Glutamatergic neuron (in vitro differentiated cells): ENCODE measurements at regions not wholly inside any gene's neighbourhood (a gene's known extent, or its start where the extent isn't known, plus 50 kb on each side); places are given as distances from the start of the nearest gene placed in this dataset.

Experiments
- DNase-seq: peaks from one replicate; pipeline ENCODE4 v3.0.0; 2022
- H3K27ac Mint-ChIP-seq: one replicate; pipeline ENCODE4 v1.8.0; 2020; ENCODE audit warnings: mild to moderate bottlenecking, mixed read lengths, inconsistent platforms; ENCODE audit not compliant: unreplicated experiment
- H3K27me3 Mint-ChIP-seq: one replicate; pipeline ENCODE4 v1.8.0; 2020; ENCODE audit warnings: mild to moderate bottlenecking, moderate library complexity, mixed read lengths, inconsistent platforms; ENCODE audit not compliant: unreplicated experiment
- H3K36me3 Mint-ChIP-seq: one replicate; pipeline ENCODE4 v1.8.0; 2020; ENCODE audit warnings: mild to moderate bottlenecking, mixed read lengths, inconsistent platforms; ENCODE audit not compliant: unreplicated experiment
- H3K4me1 Mint-ChIP-seq: one replicate; pipeline ENCODE4 v1.8.0; 2020; ENCODE audit warnings: mild to moderate bottlenecking, low read depth, mixed read lengths, inconsistent platforms; ENCODE audit not compliant: unreplicated experiment
- H3K4me3 Mint-ChIP-seq: one replicate; pipeline ENCODE4 v1.8.0; 2020; ENCODE audit warnings: mild to moderate bottlenecking, mixed read lengths, inconsistent platforms; ENCODE audit not compliant: unreplicated experiment
- H3K9me3 Mint-ChIP-seq: one replicate; pipeline ENCODE4 v1.8.0; 2020; ENCODE audit warnings: mild to moderate bottlenecking, moderate library complexity, mixed read lengths, inconsistent platforms; ENCODE audit not compliant: unreplicated experiment
- CTCF ChIP-seq: fragments of 200-600 bp; sonication (generic); IDR thresholded peaks from one replicate; pipeline ENCODE4 v1.5.0; 2021; ENCODE audit not compliant: partially characterized antibody, unreplicated experiment

GRCh38 chr12:38155526-38156496 lies 160.8 kb upstream of the ALG10B start:
- H3K27ac Mint-ChIP-seq: no peak overlapping the region
- H3K4me3 Mint-ChIP-seq: no peak overlapping the region
- H3K4me1 Mint-ChIP-seq: no peaks in the 10 kb centered on the region

GRCh38 chr12:38156497-38157245 lies 159.9 kb upstream of the ALG10B start:
- H3K9me3 Mint-ChIP-seq: peaks cover 6% of the 10 kb centered on the region
- no peaks in the 10 kb centered on the region for H3K36me3 Mint-ChIP-seq
- H3K27me3 Mint-ChIP-seq: peaks cover 3% of the 10 kb centered on the region
- H3K27ac Mint-ChIP-seq: no peak overlapping the region
- TF ChIP-seq CTCF: no peak
- H3K4me3 Mint-ChIP-seq: no peak overlapping the region
- no peak for DNase-seq
- no peaks in the 10 kb centered on the region for H3K4me1 Mint-ChIP-seq

More at GRCh38 chr12:38155526-38156496, 160.8 kb upstream of the ALG10B start:
- Mint-ChIP-seq H3K27me3 (peaks cover 3% of the 10 kb centered on the region), H3K9me3 (peaks cover 11% of the 10 kb centered on the region), H3K36me3 (no peaks in the 10 kb centered on the region)
- DNase-seq: no peak
- no peak for TF ChIP-seq CTCF

DNA sequence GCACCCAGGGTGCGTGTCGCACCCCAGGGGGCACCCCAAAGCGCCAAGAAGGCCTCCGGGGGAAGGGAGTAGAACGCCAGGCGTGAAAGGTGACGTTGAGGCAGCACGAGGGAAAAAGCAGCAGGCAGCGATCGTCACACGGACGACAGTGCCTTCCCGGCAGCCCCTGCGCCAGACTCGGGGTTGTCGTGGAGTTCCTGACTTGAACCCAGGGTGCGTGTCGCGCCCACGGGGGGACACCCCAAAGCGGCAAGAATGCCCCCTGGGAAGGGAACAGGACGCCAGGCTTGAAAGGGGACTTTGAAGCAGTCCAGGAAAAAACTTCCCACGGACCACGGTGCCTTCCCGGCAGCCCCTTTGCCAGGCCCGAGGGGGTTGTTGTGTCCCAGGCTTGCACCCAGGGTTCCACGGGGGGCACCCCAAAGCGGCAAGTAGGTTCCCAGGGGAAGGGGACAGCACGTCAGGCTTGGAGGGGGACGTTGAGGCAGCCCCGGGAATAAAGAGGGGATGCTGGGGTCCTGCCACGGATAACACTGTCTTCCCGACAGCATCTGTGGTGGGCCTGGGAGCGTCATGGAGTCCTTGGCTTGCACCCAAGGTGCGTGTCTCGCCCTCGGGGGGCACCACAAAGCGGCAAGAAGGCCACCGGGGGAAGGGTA lies 159.2 kb upstream of the ALG10B start:
- Mint-ChIP-seq H3K27me3 (peaks cover 8% of the 10 kb centered on the region), H3K4me1 (no peaks in the 10 kb centered on the region), H3K36me3 (peaks cover 4% of the 10 kb centered on the region), H3K4me3 (no peak overlapping the region), H3K27ac (no peak overlapping the region), H3K9me3 (peaks cover 9% of the 10 kb centered on the region)
- no peak for TF ChIP-seq CTCF
- DNase-seq: no peak

GRCh38 chr12:38157933-38158401 lies 158.6 kb upstream of the ALG10B start:
- H3K9me3 Mint-ChIP-seq: peaks cover 13% of the 10 kb centered on the region

More at GRCh38 chr12:38157933-38158401, 158.6 kb upstream of the ALG10B start:
- peaks cover 5% of the 10 kb centered on the region for H3K36me3 Mint-ChIP-seq
- H3K4me1 Mint-ChIP-seq: no peaks in the 10 kb centered on the region
- H3K27me3 Mint-ChIP-seq: peaks cover 10% of the 10 kb centered on the region
- TF ChIP-seq CTCF: no peak
- no peak overlapping the region for H3K4me3 Mint-ChIP-seq
- DNase-seq: no peak
- no peak overlapping the region for H3K27ac Mint-ChIP-seq
